ENCODE measurements at regions not wholly inside any gene's neighbourhood (a gene's known extent, or its start where the extent isn't known, plus 50 kb on each side); places are given as distances from the start of the nearest gene placed in this dataset.

DNA sequence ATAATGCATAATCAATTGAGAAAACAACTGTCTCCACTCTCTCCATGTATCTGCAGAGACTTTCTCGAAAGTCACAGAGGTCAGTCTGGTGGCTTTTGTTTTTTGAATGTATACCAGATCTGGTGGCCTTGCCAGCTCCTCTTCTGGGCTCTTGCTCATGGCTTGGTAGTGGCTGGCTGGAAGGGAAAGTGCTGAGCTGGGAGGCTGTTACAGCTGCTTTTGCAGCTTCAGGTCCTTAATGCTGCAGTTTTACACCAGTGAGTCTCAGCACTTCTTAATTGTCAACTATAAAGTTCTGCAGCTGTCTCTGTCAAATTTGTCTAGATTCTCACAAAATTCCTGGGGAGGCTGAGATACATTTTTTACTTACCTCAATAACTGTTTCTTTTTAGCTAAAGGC lies 390.0 kb downstream of the GRXCR1 start:
- TF ChIP-seq, protein P1, sequence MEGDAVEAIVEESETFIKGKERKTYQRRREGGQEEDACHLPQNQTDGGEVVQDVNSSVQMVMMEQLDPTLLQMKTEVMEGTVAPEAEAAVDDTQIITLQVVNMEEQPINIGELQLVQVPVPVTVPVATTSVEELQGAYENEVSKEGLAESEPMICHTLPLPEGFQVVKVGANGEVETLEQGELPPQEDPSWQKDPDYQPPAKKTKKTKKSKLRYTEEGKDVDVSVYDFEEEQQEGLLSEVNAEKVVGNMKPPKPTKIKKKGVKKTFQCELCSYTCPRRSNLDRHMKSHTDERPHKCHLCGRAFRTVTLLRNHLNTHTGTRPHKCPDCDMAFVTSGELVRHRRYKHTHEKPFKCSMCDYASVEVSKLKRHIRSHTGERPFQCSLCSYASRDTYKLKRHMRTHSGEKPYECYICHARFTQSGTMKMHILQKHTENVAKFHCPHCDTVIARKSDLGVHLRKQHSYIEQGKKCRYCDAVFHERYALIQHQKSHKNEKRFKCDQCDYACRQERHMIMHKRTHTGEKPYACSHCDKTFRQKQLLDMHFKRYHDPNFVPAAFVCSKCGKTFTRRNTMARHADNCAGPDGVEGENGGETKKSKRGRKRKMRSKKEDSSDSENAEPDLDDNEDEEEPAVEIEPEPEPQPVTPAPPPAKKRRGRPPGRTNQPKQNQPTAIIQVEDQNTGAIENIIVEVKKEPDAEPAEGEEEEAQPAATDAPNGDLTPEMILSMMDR (optimal IDR thresholded peaks at IDR 0.05 in 1 of 3, IDR thresholded peaks at IDR 0.05 in 1 of 3, conservative IDR thresholded peaks at IDR 0.05 in 1 of 3; ENCODE audit: extremely low read depth in 1 of 3, insufficient read depth in 2 of 3, low read length in 3 of 3), result no peak
- TF ChIP-seq EZH2 (IDR thresholded peaks at IDR 0.05; ENCODE audit: low read length), result no peak

All from keratinocyte (primary cell).